ENCODE measurements at regions not wholly inside any gene's neighbourhood (a gene's known extent, or its start where the extent isn't known, plus 50 kb on each side); places are given as distances from the start of the nearest gene placed in this dataset.

DNA sequence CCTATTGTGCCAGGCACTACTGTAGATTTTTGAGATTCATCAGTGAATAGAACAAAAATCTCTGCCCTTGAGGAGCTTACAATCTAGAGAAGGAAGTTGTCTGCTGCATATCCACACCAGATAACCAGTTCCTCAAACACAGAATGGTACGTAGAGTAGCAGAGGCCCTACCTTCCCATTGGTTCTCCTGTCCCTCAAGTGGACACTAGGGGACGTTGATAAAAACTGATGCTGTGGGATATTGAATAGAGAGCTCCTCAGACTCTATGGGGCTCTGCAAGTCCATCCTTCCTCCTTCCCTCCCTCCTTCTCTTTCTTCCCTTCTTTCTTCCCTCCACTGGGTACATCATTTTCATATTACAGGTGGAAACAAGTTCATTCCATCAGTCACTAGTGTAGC lies 371.3 kb downstream of the PBX1 start:
- TF ChIP-seq, protein P1, sequence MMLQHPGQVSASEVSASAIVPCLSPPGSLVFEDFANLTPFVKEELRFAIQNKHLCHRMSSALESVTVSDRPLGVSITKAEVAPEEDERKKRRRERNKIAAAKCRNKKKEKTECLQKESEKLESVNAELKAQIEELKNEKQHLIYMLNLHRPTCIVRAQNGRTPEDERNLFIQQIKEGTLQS (IDR thresholded peaks at IDR 0.05), result no peak
- no peak for TF ChIP-seq POLR2AphosphoS5 (IDR thresholded peaks at IDR 0.05; ENCODE audit: low read depth, low read length)
- no peak for TF ChIP-seq YY1 (IDR thresholded peaks at IDR 0.05; ENCODE audit: extremely low read depth, insufficient replicate concordance, low read depth, low read length)

All from HCT116 (cell line).